Renal pelvis (tissue), 1 donor: ENCODE measurements at regions not wholly inside any gene's neighbourhood (a gene's known extent, or its start where the extent isn't known, plus 50 kb on each side); places are given as distances from the start of the nearest gene placed in this dataset.
"Not testable (repeated sequence)": the region's sequence is repeated elsewhere in the genome, so short reads cannot be mapped to it uniquely, and the experiment has no call there.

ENCODE experiments used
- DNase-seq: peaks from one replicate; pipeline ENCODE4 v3.0.0-alpha.2; 2013

GRCh38 chr2:240254337-240255164 is 114.1 kb upstream of the OTOS start:
- no peak for DNase-seq

GRCh38 chr2:240255165-240255491 is 114.7 kb upstream of the OTOS start:
- DNase-seq, result no peak

GRCh38 chr2:240255811-240256703 is 115.6 kb upstream of the OTOS start:
- DNase-seq, result peak; percentile 77

GRCh38 chr2:240256704-240257637 is 116.5 kb upstream of the OTOS start:
- no peak for DNase-seq

GRCh38 chr2:240257940-240258580 is 117.6 kb upstream of the OTOS start:
- DNase-seq, result no peak

- DNase-seq, result no peak
Observed at GRCh38 chr2:240258685-240259084, 118.2 kb upstream of the OTOS start.

- DNase-seq, result no peak
Observed at GRCh38 chr2:240259201-240259923, 118.9 kb upstream of the OTOS start.

- DNase-seq, result no peak
Observed at GRCh38 chr2:240259924-240260529, 119.6 kb upstream of the OTOS start.

- DNase-seq, result no peak
Observed at GRCh38 chr2:240260664-240261063, 120.2 kb upstream of the OTOS start.

GRCh38 chr2:240262578-240262977 is 122.1 kb upstream of the OTOS start:
- not testable (repeated sequence) for DNase-seq

GRCh38 chr2:240269380-240269779 is 128.9 kb upstream of the OTOS start:
- DNase-seq, result no peak

- no peak for DNase-seq
Observed at GRCh38 chr2:240269886-240270285, 129.4 kb upstream of the OTOS start.

- DNase-seq, result no peak
Observed at GRCh38 chr2:240271716-240272341, 131.4 kb upstream of the OTOS start.

- DNase-seq, result no peak
Observed at GRCh38 chr2:240275386-240275785, 134.9 kb upstream of the OTOS start.

GRCh38 chr2:240277073-240277806 is 136.8 kb upstream of the OTOS start:
- DNase-seq, result no peak

GRCh38 chr2:240277807-240278522 is 137.5 kb upstream of the OTOS start:
- no peak for DNase-seq

GRCh38 chr2:240278661-240279060 is 138.2 kb upstream of the OTOS start:
- no peak for DNase-seq

GRCh38 chr2:240280621-240281020 is 140.2 kb upstream of the OTOS start:
- no peak for DNase-seq
